Heart left ventricle (tissue), 16 donors: ENCODE measurements at regions not wholly inside any gene's neighbourhood (a gene's known extent, or its start where the extent isn't known, plus 50 kb on each side); places are given as distances from the start of the nearest gene placed in this dataset.

Experiments
- ATAC-seq, 4 donors: fragments of 200-7000 bp; cut with Tn5 transposase; one replicate each; pipeline ENCODE4 v1.9.1; 2020 to 2022; ENCODE audit warnings: moderate library complexity in 4 of 4, mild to moderate bottlenecking in 3 of 4, moderate number of reproducible peaks in 1 of 4
- DNase-seq, 5 donors: peaks; one replicate each; pipeline ENCODE4 v3.0.0-alpha.2; 2020
- H3K27ac ChIP-seq, 12 donors: fragments of 200-600 bp; sonication (generic) in 4 of 12; one replicate each; pipeline versions ENCODE4 v1.5.0 to v1.8.0; 2016 to 2022; ENCODE audit warnings: mild to moderate bottlenecking in 2 of 12
- H3K27me3 ChIP-seq, 9 donors: fragments of 200-600 bp; sonication (generic) in 2 of 9; one replicate each; pipeline versions ENCODE4 v1.5.1 to v1.8.0; 2016 to 2022; ENCODE audit warnings: mild to moderate bottlenecking in 3 of 9
- H3K36me3 ChIP-seq, 9 donors: fragments of 200-600 bp; sonication (generic) in 2 of 9; one replicate each; pipeline versions ENCODE4 v1.5.0 to v1.8.0; 2018 to 2022; ENCODE audit warnings: mild to moderate bottlenecking in 2 of 9
- H3K4me1 ChIP-seq, 12 donors: fragments of 200-600 bp; sonication (generic) in 4 of 12; one replicate each; pipeline versions ENCODE4 v1.5.0 to v1.8.0; 2016 to 2022; ENCODE audit warnings: mild to moderate bottlenecking in 3 of 12
- H3K4me3 ChIP-seq, 12 donors: fragments of 200-600 bp; sonication (generic) in 4 of 12; one replicate each; pipeline versions ENCODE4 v1.5.0 to v1.8.0; 2017 to 2022; ENCODE audit warnings: mild to moderate bottlenecking in 9 of 12, moderate library complexity in 4 of 12
- H3K9me3 ChIP-seq, 12 donors: fragments of 200-600 bp; sonication (generic) in 4 of 12; one replicate each; pipeline versions ENCODE4 v1.5.0 to v1.8.0; 2016 to 2022; ENCODE audit warnings: mild to moderate bottlenecking in 1 of 12
- CTCF ChIP-seq, 12 donors: fragments of 200-600 bp; sonication (generic) in 4 of 12; IDR thresholded peaks; one replicate each; pipeline versions ENCODE4 v1.5.0 to v1.8.0; 2018 to 2022; ENCODE audit warnings: antibody characterized with exemption in 12 of 12, mild to moderate bottlenecking in 5 of 12
- POLR2A ChIP-seq, 2 donors: fragments of 450-650 bp; IDR thresholded peaks; one replicate each; pipeline ENCODE4 v1.6.1; 2017; ENCODE audit warnings: antibody characterized with exemption in 2 of 2, mild to moderate bottlenecking in 2 of 2, moderate library complexity in 2 of 2
- WGBS, 4 donors: extraction: QIAGEN DNeasy Blood & Tissue Kit in 2 of 4; methylation state at CpG; one replicate each; pipeline versions ENCODE4 v1.1.5 to v1.1.7; 2013 to 2018; 5-methylcytosine and 5-hydroxymethylcytosine counted together
- intact Hi-C, 10 donors: fragments of 100-400 bp; cut with DNase I; formaldehyde crosslinking; loops; one replicate each; pipeline versions ENCODE4 v1.11.1 to v1.14.2; 2022
- donor health status: ischemic (EF 13 %, LVEDD 7.1; RV severe dilation, severe dysfunction).
- donor health status: healthy with polysubstance abuse.
- donor health status: DM: no; HTN: yes; CAD: no.
- donor health status: DM: no; HTN: no; CAD: no.
- donor health status: ischemic (EF 25% LVEDD 6.9; RV normal size, moderate dysfunction).
- donor health status: ischemic (EF 25% LVEDD 5.7; RV mildly dilated, moderate dysfunction).
- donor health status: healthy.
- donor health status: DM: yes; HTN: yes; CAD: no.
- donor health status: ischemic (EF 35%, LVEDD 5.7; RV mildly dilated, moderate dysfunction).
- donor health status: nonischemic (EF 11% LVEDD 7.7; RV severe dilation, severe dysfunction).
- donor health status: DM: yes; HTN: yes; CAD: no.
- donor health status: PGD.
- donor health status: ischemic (EF 29% LVEDD 5.4; RV normal size, mild dysfunction).
- donor health status: nonischemic (EF 23%, LVEDD 6.1; RV moderate dilation, normal function).

DNA sequence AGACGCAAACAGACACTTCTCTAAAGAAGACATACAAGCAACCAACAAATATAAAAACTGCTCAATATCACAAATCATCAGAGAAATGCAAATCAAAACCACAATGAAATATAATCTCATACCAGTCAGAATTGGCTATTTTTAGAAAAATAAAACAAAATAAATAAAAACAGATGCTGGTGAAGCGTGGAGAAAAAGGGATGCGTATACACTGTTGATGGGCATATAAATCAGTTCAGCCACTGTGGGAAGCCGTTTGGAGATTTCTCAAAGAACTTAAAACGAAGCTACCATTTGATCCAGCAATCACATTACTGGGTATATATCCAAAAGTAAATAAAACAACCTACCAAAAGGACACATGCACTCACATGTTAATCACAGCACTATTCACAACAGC lies 206.2 kb downstream of the HNMT start:
- no peak for DNase-seq
- intact Hi-C loops: no loop called here

DNA sequence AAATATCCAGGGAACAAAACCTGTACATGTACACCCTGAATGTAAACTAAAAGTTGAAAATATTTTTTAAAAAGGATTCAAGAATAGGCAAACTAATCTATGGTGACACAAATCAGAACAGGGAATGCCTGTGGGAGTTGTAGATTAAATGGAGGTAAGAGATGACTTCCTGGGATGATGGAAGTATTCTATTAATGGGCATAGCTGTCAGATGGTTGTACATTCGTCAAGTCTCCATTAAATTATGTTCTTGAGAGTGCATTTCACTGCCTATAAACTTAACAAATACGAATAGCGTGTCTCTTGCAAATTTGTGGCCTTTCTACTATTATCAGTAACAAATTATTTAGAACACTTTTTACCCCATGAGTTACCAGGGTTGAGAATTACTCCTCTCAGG lies 207.0 kb downstream of the HNMT start:
- H3K36me3 ChIP-seq: no peaks in the 10 kb centered on the region
- H3K27me3 ChIP-seq: no peaks in the 10 kb centered on the region
- H3K4me3 ChIP-seq: no peak overlapping the region
- WGBS, 4 donors: 46 to 65% (median 57%) methylated on average over 3 of the region's 3 CpGs
- no peak for TF ChIP-seq POLR2A (IDR thresholded peaks at IDR 0.05)
- TF ChIP-seq CTCF (IDR thresholded peaks at IDR 0.05): no peak
- ATAC-seq (no peak), DNase-seq (no peak)
- no peaks in the 10 kb centered on the region for H3K4me1 ChIP-seq
- H3K27ac ChIP-seq: no peak overlapping the region
- intact Hi-C loops: no loop called here
- H3K9me3 ChIP-seq: peaks cover 0 to 44% (median 5%) of the 10 kb centered on the region in 12 donors

More for the DNA sequence above, 206.2 kb downstream of the HNMT start:
- Histone ChIP-seq H3K27ac (no peak overlapping the region), H3K9me3 (peaks cover 0 to 51% (median 6%) of the 10 kb centered on the region in 12 donors), H3K27me3 (no peaks in the 10 kb centered on the region), H3K4me1 (no peaks in the 10 kb centered on the region), H3K4me3 (no peak overlapping the region), H3K36me3 (no peaks in the 10 kb centered on the region)
- WGBS, 4 donors: 69 to 78% (median 71%) methylated on average over 5 of the region's 5 CpGs
- ATAC-seq: no peak
- TF ChIP-seq CTCF (IDR thresholded peaks at IDR 0.05) (no peak), POLR2A (IDR thresholded peaks at IDR 0.05) (no peak)

GRCh38 chr2:138175066-138175465 lies 210.8 kb downstream of the HNMT start:
- Histone ChIP-seq H3K9me3 (peaks cover 0 to 7% (median 0%) of the 10 kb centered on the region in 12 donors), H3K27me3 (no peaks in the 10 kb centered on the region), H3K27ac (no peak overlapping the region), H3K4me1 (no peaks in the 10 kb centered on the region), H3K36me3 (no peaks in the 10 kb centered on the region), H3K4me3 (no peak overlapping the region)
- TF ChIP-seq POLR2A (IDR thresholded peaks at IDR 0.05) (no peak), CTCF (IDR thresholded peaks at IDR 0.05) (no peak)
- intact Hi-C loops: no loop called here
- ATAC-seq (no peak), DNase-seq (no peak)
- 88 to 96% (median 90%) methylated on average over 2 of the region's 2 CpGs for WGBS, 4 donors

GRCh38 chr2:138176862-138177439 lies 212.7 kb downstream of the HNMT start:
- no peak for TF ChIP-seq POLR2A (IDR thresholded peaks at IDR 0.05)
- TF ChIP-seq CTCF (IDR thresholded peaks at IDR 0.05): no peak

More at GRCh38 chr2:138176862-138177439, 212.7 kb downstream of the HNMT start:
- Histone ChIP-seq H3K4me3 (no peak overlapping the region), H3K4me1 (no peaks in the 10 kb centered on the region), H3K36me3 (no peaks in the 10 kb centered on the region), H3K27me3 (no peaks in the 10 kb centered on the region), H3K27ac (no peak overlapping the region), H3K9me3 (no peaks in the 10 kb centered on the region)
- intact Hi-C loops: no loop called here
- DNase-seq: no peak
- ATAC-seq: no peak
- WGBS, 4 donors: 85 to 92% (median 89%) methylated on average over 5 of the region's 5 CpGs
